ENCODE measurements at regions not wholly inside any gene's neighbourhood (a gene's known extent, or its start where the extent isn't known, plus 50 kb on each side); places are given as distances from the start of the nearest gene placed in this dataset.

DNA sequence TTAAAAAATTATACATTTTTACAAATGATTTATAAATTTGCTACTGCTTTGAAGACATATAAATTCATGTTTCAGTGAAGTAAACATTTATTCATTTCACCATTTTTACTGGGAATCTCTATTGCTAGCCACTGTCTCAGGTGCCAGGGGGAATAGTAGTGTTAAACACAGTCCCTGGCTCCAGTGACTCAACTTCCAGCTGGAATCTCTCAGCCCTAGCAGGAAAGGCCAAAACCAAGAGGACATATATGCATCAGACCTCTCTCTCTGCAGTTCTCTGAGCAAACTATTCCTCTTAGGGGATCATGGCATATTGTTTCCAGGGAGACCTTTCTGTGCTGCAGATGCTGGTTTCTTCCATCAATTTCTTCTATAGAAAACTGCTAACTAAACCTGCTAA, 1009.0 kb upstream of the LCORL start:
- peaks cover 0 to 3% of the 10 kb centered on the region in 2 donors for H3K9me3 ChIP-seq (replicated peaks in 1 of 2; ENCODE audit: control insufficient read depth in 1 of 2, insufficient read depth in 1 of 2, low read length in 2 of 2)
- H3K79me2 ChIP-seq (ENCODE audit: insufficient read depth, low read length): no peaks in the 10 kb centered on the region
- no peak for DNase-seq
- no peaks in the 10 kb centered on the region for H3K27me3 ChIP-seq (ENCODE audit: control insufficient read depth in 2 of 2, insufficient read depth in 2 of 2, low read length in 2 of 2)
- no peak overlapping the region for H3K27ac ChIP-seq (ENCODE audit: low read depth in 1 of 2, low read length in 2 of 2)
- Mint-ChIP-seq H3K9me3 (peaks cover 0 to 8% (median 0%) of the 10 kb centered on the region in 7 donors), H3K36me3 (no peaks in the 10 kb centered on the region), H3K4me3 (no peak overlapping the region), H3K27ac (no peak overlapping the region), H3K4me1 (no peaks in the 10 kb centered on the region), H3K27me3 (ENCODE audit: low read depth in 3 of 3) (no peaks in the 10 kb centered on the region)
- H4K20me1 ChIP-seq (ENCODE audit: insufficient read depth, low read length): no peaks in the 10 kb centered on the region
- H2AFZ ChIP-seq (ENCODE audit: insufficient read depth, low read depth, low read length, poor library complexity, severe bottlenecking): no peak overlapping the region
- no peaks in the 10 kb centered on the region for H3K4me1 ChIP-seq (ENCODE audit: control insufficient read depth in 1 of 2, insufficient read depth in 2 of 2, low read length in 2 of 2)
- intact Hi-C loops (cut with micrococcal nuclease): no loop called here
- TF ChIP-seq, protein P1, sequence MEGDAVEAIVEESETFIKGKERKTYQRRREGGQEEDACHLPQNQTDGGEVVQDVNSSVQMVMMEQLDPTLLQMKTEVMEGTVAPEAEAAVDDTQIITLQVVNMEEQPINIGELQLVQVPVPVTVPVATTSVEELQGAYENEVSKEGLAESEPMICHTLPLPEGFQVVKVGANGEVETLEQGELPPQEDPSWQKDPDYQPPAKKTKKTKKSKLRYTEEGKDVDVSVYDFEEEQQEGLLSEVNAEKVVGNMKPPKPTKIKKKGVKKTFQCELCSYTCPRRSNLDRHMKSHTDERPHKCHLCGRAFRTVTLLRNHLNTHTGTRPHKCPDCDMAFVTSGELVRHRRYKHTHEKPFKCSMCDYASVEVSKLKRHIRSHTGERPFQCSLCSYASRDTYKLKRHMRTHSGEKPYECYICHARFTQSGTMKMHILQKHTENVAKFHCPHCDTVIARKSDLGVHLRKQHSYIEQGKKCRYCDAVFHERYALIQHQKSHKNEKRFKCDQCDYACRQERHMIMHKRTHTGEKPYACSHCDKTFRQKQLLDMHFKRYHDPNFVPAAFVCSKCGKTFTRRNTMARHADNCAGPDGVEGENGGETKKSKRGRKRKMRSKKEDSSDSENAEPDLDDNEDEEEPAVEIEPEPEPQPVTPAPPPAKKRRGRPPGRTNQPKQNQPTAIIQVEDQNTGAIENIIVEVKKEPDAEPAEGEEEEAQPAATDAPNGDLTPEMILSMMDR (IDR thresholded peaks at IDR 0.05): no peak
- H3K4me2 ChIP-seq (replicated peaks; ENCODE audit: extremely low read depth, low read length, poor library complexity, severe bottlenecking): no peak overlapping the region
- H3K36me3 ChIP-seq (replicated peaks in 1 of 2; ENCODE audit: control insufficient read depth in 1 of 2, insufficient read depth in 2 of 2, low read length in 2 of 2): no peaks in the 10 kb centered on the region
- no peak overlapping the region for H3K4me3 ChIP-seq (replicated peaks in 1 of 3; ENCODE audit: low read depth in 2 of 3, low read length in 3 of 3)
- H3K9ac ChIP-seq (ENCODE audit: insufficient read depth, low read length, poor library complexity, severe bottlenecking): no peak overlapping the region

DNA sequence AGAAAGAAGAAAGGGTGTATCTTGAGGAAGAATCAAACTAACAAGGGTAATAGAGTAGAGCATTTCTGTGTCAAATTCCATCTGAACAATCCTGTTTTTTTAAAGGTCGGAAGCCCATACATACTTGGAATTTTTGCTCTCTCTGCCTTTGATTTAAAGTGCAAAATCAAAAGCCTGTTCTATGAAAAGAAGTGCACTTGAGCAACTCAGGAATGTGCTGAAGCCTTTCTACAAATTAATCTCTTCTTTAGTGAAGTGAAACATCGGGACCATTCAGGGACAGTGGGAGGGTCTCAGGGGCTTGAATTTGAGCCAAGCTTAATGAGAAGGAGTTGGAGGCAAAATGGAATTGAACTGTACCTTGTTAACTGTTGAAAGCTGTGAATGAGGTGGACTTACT, 1008.5 kb upstream of the LCORL start:
- TF ChIP-seq, protein P1 (IDR thresholded peaks at IDR 0.05): no peak
- 100% methylated on average over 1 of the region's 2 CpGs for WGBS (ENCODE audit: insufficient coverage)
- DNase-seq: no peak
- Histone ChIP-seq H3K4me2 (replicated peaks; ENCODE audit: extremely low read depth, low read length, poor library complexity, severe bottlenecking) (no peak overlapping the region), H3K4me3 (replicated peaks in 1 of 3; ENCODE audit: low read depth in 2 of 3, low read length in 3 of 3) (no peak overlapping the region), H3K9ac (ENCODE audit: insufficient read depth, low read length, poor library complexity, severe bottlenecking) (no peak overlapping the region), H2AFZ (ENCODE audit: insufficient read depth, low read depth, low read length, poor library complexity, severe bottlenecking) (no peak overlapping the region), H3K36me3 (replicated peaks in 1 of 2; ENCODE audit: control insufficient read depth in 1 of 2, insufficient read depth in 2 of 2, low read length in 2 of 2) (no peaks in the 10 kb centered on the region), H3K79me2 (ENCODE audit: insufficient read depth, low read length) (no peaks in the 10 kb centered on the region), H4K20me1 (ENCODE audit: insufficient read depth, low read length) (no peaks in the 10 kb centered on the region), H3K27me3 (ENCODE audit: control insufficient read depth in 2 of 2, insufficient read depth in 2 of 2, low read length in 2 of 2) (no peaks in the 10 kb centered on the region), H3K9me3 (replicated peaks in 1 of 2; ENCODE audit: control insufficient read depth in 1 of 2, insufficient read depth in 1 of 2, low read length in 2 of 2) (peaks cover 0 to 3% of the 10 kb centered on the region in 2 donors), H3K27ac (ENCODE audit: low read depth in 1 of 2, low read length in 2 of 2) (no peak overlapping the region), H3K4me1 (ENCODE audit: control insufficient read depth in 1 of 2, insufficient read depth in 2 of 2, low read length in 2 of 2) (no peaks in the 10 kb centered on the region)
- Mint-ChIP-seq H3K4me1 (no peaks in the 10 kb centered on the region), H3K27ac (no peak overlapping the region), H3K36me3 (no peaks in the 10 kb centered on the region), H3K4me3 (no peak overlapping the region), H3K9me3 (peaks cover 0 to 8% (median 0%) of the 10 kb centered on the region in 7 donors), H3K27me3 (ENCODE audit: low read depth in 3 of 3) (no peaks in the 10 kb centered on the region)
- intact Hi-C loops (cut with micrococcal nuclease): no loop called here
